Vagina (tissue), 2 donors: ENCODE measurements at regions not wholly inside any gene's neighbourhood (a gene's known extent, or its start where the extent isn't known, plus 50 kb on each side); places are given as distances from the start of the nearest gene placed in this dataset.

ENCODE experiments used
- DNase-seq, 2 donors: peaks; one replicate each; pipeline ENCODE4 v3.0.0-alpha.2; 2017; ENCODE audit errors: extremely low spot score in 2 of 2
- H3K27ac ChIP-seq: fragments of 200-600 bp; sonication (generic); one replicate; pipeline ENCODE4 v1.5.1; 2019
- H3K27me3 ChIP-seq: fragments of 200-600 bp; sonication (generic); one replicate; pipeline ENCODE4 v1.5.1; 2019
- H3K36me3 ChIP-seq, 2 donors: fragments of 200-600 bp; sonication (generic); one replicate each; pipeline ENCODE4 v1.5.1; 2017 to 2019
- H3K4me1 ChIP-seq: fragments of 200-600 bp; sonication (generic); one replicate; pipeline ENCODE4 v1.5.1; 2019
- H3K4me3 ChIP-seq, 2 donors: fragments of 200-600 bp; sonication (generic); 1 replicate in 1 of 2; 2 replicates in 1 of 2; pipeline ENCODE4 v1.5.1; 2016 to 2019
- H3K9me3 ChIP-seq: fragments of 200-600 bp; sonication (generic); one replicate; pipeline ENCODE4 v1.5.1; 2019
- CTCF ChIP-seq, 3 experiments: fragments of 450-650 bp in 2 of 3; fragments of 200-600 bp in 1 of 3; sonication (generic) in 1 of 3; IDR thresholded peaks; one replicate each; pipeline ENCODE4 v1.5.1; 2017 to 2019; ENCODE audit warnings: antibody characterized with exemption in 3 of 3, mild to moderate bottlenecking in 2 of 3, moderate library complexity in 2 of 3
- POLR2A ChIP-seq, 2 donors: fragments of 450-650 bp; IDR thresholded peaks; one replicate each; pipeline ENCODE4 v1.6.1; 2017; ENCODE audit warnings: antibody characterized with exemption in 2 of 2, mild to moderate bottlenecking in 2 of 2, moderate library complexity in 2 of 2
- POLR2AphosphoS5 ChIP-seq, 2 donors: sonication (generic); formaldehyde crosslinking; IDR thresholded peaks; one replicate each; pipeline ENCODE4 v1.9.0; 2017; ENCODE audit warnings: antibody characterized with exemption in 2 of 2, mild to moderate bottlenecking in 2 of 2, low read depth in 1 of 2; ENCODE audit not compliant: insufficient read depth in 1 of 2
- intact Hi-C: fragments of 100-400 bp; cut with DNase I; formaldehyde crosslinking; loops from one replicate; pipeline ENCODE4 v1.15.1; 2023

- intact Hi-C loops = no loop called here
- no peak overlapping the region for H3K4me3 ChIP-seq
- no peak overlapping the region for H3K27ac ChIP-seq
- no peaks in the 10 kb centered on the region for H3K9me3 ChIP-seq
- no peak for TF ChIP-seq POLR2A (IDR thresholded peaks at IDR 0.05)
- no peak for TF ChIP-seq CTCF (IDR thresholded peaks at IDR 0.05)
- TF ChIP-seq POLR2AphosphoS5 (IDR thresholded peaks at IDR 0.05; ENCODE audit: insufficient read depth in 1 of 2, low read depth in 1 of 2) = no peak
- no peak for DNase-seq
- no peaks in the 10 kb centered on the region for H3K36me3 ChIP-seq
- H3K27me3 ChIP-seq = no peaks in the 10 kb centered on the region
- no peaks in the 10 kb centered on the region for H3K4me1 ChIP-seq
Observed at GRCh38 chr5:63249960-63250359, 671.3 kb downstream of the LRRC70 start.

- no peak overlapping the region for H3K4me3 ChIP-seq
- DNase-seq = no peak
- H3K27ac ChIP-seq = no peak overlapping the region
- intact Hi-C loops = no loop called here
- H3K27me3 ChIP-seq = no peaks in the 10 kb centered on the region
- no peaks in the 10 kb centered on the region for H3K9me3 ChIP-seq
- no peaks in the 10 kb centered on the region for H3K36me3 ChIP-seq
- H3K4me1 ChIP-seq = no peaks in the 10 kb centered on the region
- TF ChIP-seq POLR2AphosphoS5 (IDR thresholded peaks at IDR 0.05; ENCODE audit: insufficient read depth in 1 of 2, low read depth in 1 of 2) = no peak
- no peak for TF ChIP-seq POLR2A (IDR thresholded peaks at IDR 0.05)
- TF ChIP-seq CTCF (IDR thresholded peaks at IDR 0.05) = no peak
Observed at GRCh38 chr5:63247651-63248050, 669.0 kb downstream of the LRRC70 start.

- Histone ChIP-seq H3K4me1 (no peaks in the 10 kb centered on the region), H3K9me3 (no peaks in the 10 kb centered on the region), H3K36me3 (no peaks in the 10 kb centered on the region), H3K4me3 (no peak overlapping the region), H3K27ac (no peak overlapping the region), H3K27me3 (no peaks in the 10 kb centered on the region)
- TF ChIP-seq POLR2AphosphoS5 (IDR thresholded peaks at IDR 0.05; ENCODE audit: insufficient read depth in 1 of 2, low read depth in 1 of 2) (no peak), POLR2A (IDR thresholded peaks at IDR 0.05) (no peak), CTCF (IDR thresholded peaks at IDR 0.05) (no peak)
- intact Hi-C loops = no loop called here
- DNase-seq = no peak
Observed at GRCh38 chr5:63245271-63245670, 666.7 kb downstream of the LRRC70 start.

- intact Hi-C loops = no loop called here
- H3K27ac ChIP-seq = no peak overlapping the region
- no peaks in the 10 kb centered on the region for H3K36me3 ChIP-seq
- no peaks in the 10 kb centered on the region for H3K27me3 ChIP-seq
- no peak for TF ChIP-seq POLR2AphosphoS5 (IDR thresholded peaks at IDR 0.05; ENCODE audit: insufficient read depth in 1 of 2, low read depth in 1 of 2)
- TF ChIP-seq POLR2A (IDR thresholded peaks at IDR 0.05) = no peak
- no peak for TF ChIP-seq CTCF (IDR thresholded peaks at IDR 0.05)
- no peak for DNase-seq
- no peaks in the 10 kb centered on the region for H3K9me3 ChIP-seq
- no peak overlapping the region for H3K4me3 ChIP-seq
- no peaks in the 10 kb centered on the region for H3K4me1 ChIP-seq
Observed at GRCh38 chr5:63240063-63240755, 661.6 kb downstream of the LRRC70 start.

GRCh38 chr5:63233911-63234310 is 655.3 kb downstream of the LRRC70 start:
- H3K27ac ChIP-seq = no peak overlapping the region
- no peak overlapping the region for H3K4me3 ChIP-seq
- H3K27me3 ChIP-seq = no peaks in the 10 kb centered on the region
- DNase-seq = no peak
- no peaks in the 10 kb centered on the region for H3K36me3 ChIP-seq
- H3K4me1 ChIP-seq = no peaks in the 10 kb centered on the region
- intact Hi-C loops = no loop called here
- TF ChIP-seq CTCF (IDR thresholded peaks at IDR 0.05) = no peak
- no peak for TF ChIP-seq POLR2A (IDR thresholded peaks at IDR 0.05)
- TF ChIP-seq POLR2AphosphoS5 (IDR thresholded peaks at IDR 0.05; ENCODE audit: insufficient read depth in 1 of 2, low read depth in 1 of 2) = no peak
- no peaks in the 10 kb centered on the region for H3K9me3 ChIP-seq
